ENCODE measurements at regions not wholly inside any gene's neighbourhood (a gene's known extent, or its start where the extent isn't known, plus 50 kb on each side); places are given as distances from the start of the nearest gene placed in this dataset.

- DNase-seq (ENCODE audit: extremely low spot score): no peak
- ChIA-PET CTCF (no interaction called here), POLR2A (no interaction called here)
- TF ChIP-seq BHLHE40 (IDR thresholded peaks at IDR 0.05; ENCODE audit: borderline replicate concordance): no peak
- TF ChIP-seq SUZ12 (IDR thresholded peaks at IDR 0.05): no peak
- TF ChIP-seq ARNT (IDR thresholded peaks at IDR 0.05): no peak
- no peak for TF ChIP-seq NFRKB (IDR thresholded peaks at IDR 0.05)
- TF ChIP-seq SP1 (IDR thresholded peaks at IDR 0.05): no peak
- no peak for TF ChIP-seq FOXA1 (IDR thresholded peaks at IDR 0.05)
- no peak for TF ChIP-seq ELF4 (IDR thresholded peaks at IDR 0.05)
Observed at GRCh38 chr15:97678656-97679055, 281.8 kb upstream of the ARRDC4 start.

GRCh38 chr15:97679106-97679688 lies 281.3 kb upstream of the ARRDC4 start:
- no peak for TF ChIP-seq LEF1 (IDR thresholded peaks at IDR 0.05; ENCODE audit: borderline replicate concordance)
- no peak for TF ChIP-seq FOXK2 (IDR thresholded peaks at IDR 0.05)
- no peak for TF ChIP-seq CTBP1 (IDR thresholded peaks at IDR 0.05; ENCODE audit: borderline replicate concordance)
- TF ChIP-seq ZNF384 (IDR thresholded peaks at IDR 0.05): no peak
- TF ChIP-seq NFRKB (IDR thresholded peaks at IDR 0.05): no peak
- no peak for TF ChIP-seq L3MBTL2 (conservative IDR thresholded peaks at IDR 0.05)
- no peak for TF ChIP-seq ELF4 (IDR thresholded peaks at IDR 0.05)
- no peak for TF ChIP-seq SUZ12 (IDR thresholded peaks at IDR 0.05)
- TF ChIP-seq SP1 (IDR thresholded peaks at IDR 0.05): no peak
- TF ChIP-seq BHLHE40 (IDR thresholded peaks at IDR 0.05; ENCODE audit: borderline replicate concordance): no peak
- no peak for TF ChIP-seq FOXM1 (IDR thresholded peaks at IDR 0.05; ENCODE audit: borderline replicate concordance)
- no peak for TF ChIP-seq ARNT (IDR thresholded peaks at IDR 0.05)
- TF ChIP-seq HDGF (IDR thresholded peaks at IDR 0.05; ENCODE audit: borderline replicate concordance): no peak
- TF ChIP-seq TARDBP (IDR thresholded peaks at IDR 0.05): no peak
- no peak for TF ChIP-seq FOXA1 (IDR thresholded peaks at IDR 0.05)
- TF ChIP-seq, protein P1, sequence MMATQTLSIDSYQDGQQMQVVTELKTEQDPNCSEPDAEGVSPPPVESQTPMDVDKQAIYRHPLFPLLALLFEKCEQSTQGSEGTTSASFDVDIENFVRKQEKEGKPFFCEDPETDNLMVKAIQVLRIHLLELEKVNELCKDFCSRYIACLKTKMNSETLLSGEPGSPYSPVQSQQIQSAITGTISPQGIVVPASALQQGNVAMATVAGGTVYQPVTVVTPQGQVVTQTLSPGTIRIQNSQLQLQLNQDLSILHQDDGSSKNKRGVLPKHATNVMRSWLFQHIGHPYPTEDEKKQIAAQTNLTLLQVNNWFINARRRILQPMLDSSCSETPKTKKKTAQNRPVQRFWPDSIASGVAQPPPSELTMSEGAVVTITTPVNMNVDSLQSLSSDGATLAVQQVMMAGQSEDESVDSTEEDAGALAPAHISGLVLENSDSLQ (IDR thresholded peaks at IDR 0.05): no peak

GRCh38 chr15:97680606-97681220 lies 279.8 kb upstream of the ARRDC4 start:
- no peak for DNase-seq (ENCODE audit: extremely low spot score)
- TF ChIP-seq SUZ12 (IDR thresholded peaks at IDR 0.05): no peak
- no peak for TF ChIP-seq BHLHE40 (IDR thresholded peaks at IDR 0.05; ENCODE audit: borderline replicate concordance)
- TF ChIP-seq SP1 (IDR thresholded peaks at IDR 0.05): no peak
- no peak for TF ChIP-seq ARNT (IDR thresholded peaks at IDR 0.05)
- no peak for TF ChIP-seq FOXA1 (IDR thresholded peaks at IDR 0.05)
- no peak for TF ChIP-seq FOXK2 (IDR thresholded peaks at IDR 0.05)
- TF ChIP-seq FOXM1 (IDR thresholded peaks at IDR 0.05; ENCODE audit: borderline replicate concordance): no peak
- TF ChIP-seq HDGF (IDR thresholded peaks at IDR 0.05; ENCODE audit: borderline replicate concordance): no peak
- TF ChIP-seq NFRKB (IDR thresholded peaks at IDR 0.05): no peak
- no peak for TF ChIP-seq TARDBP (IDR thresholded peaks at IDR 0.05)
- ChIA-PET CTCF (no interaction called here), POLR2A (no interaction called here)

More at GRCh38 chr15:97679106-97679688, 281.3 kb upstream of the ARRDC4 start:
- CTCF ChIA-PET: no interaction called here
- POLR2A ChIA-PET: no interaction called here
- no peak for DNase-seq (ENCODE audit: extremely low spot score)

GRCh38 chr15:97683831-97684230 lies 276.7 kb upstream of the ARRDC4 start:
- ChIA-PET POLR2A (no interaction called here), CTCF (no interaction called here)

GRCh38 chr15:97684249-97684648 lies 276.3 kb upstream of the ARRDC4 start:
- CTCF ChIA-PET: interaction anchor here (0.9 kb wide), 1 partner anchor 9 kb away, joined by 3 read pairs; no protein-coding TSS in a partner anchor
- TF ChIP-seq TARDBP (IDR thresholded peaks at IDR 0.05) (no peak), ELF4 (IDR thresholded peaks at IDR 0.05) (no peak), SP1 (IDR thresholded peaks at IDR 0.05) (no peak), CTBP1 (IDR thresholded peaks at IDR 0.05; ENCODE audit: borderline replicate concordance) (no peak), NFRKB (IDR thresholded peaks at IDR 0.05) (no peak), BHLHE40 (IDR thresholded peaks at IDR 0.05; ENCODE audit: borderline replicate concordance) (no peak)
- DNase-seq (ENCODE audit: extremely low spot score): no peak
- POLR2A ChIA-PET: no interaction called here

More at GRCh38 chr15:97683831-97684230, 276.7 kb upstream of the ARRDC4 start:
- TF ChIP-seq HDGF (IDR thresholded peaks at IDR 0.05; ENCODE audit: borderline replicate concordance) (no peak), FOXK2 (IDR thresholded peaks at IDR 0.05) (no peak), ZNF384 (IDR thresholded peaks at IDR 0.05) (no peak), TARDBP (IDR thresholded peaks at IDR 0.05) (no peak), FOXM1 (IDR thresholded peaks at IDR 0.05; ENCODE audit: borderline replicate concordance) (no peak), LEF1 (IDR thresholded peaks at IDR 0.05; ENCODE audit: borderline replicate concordance) (no peak), NFRKB (IDR thresholded peaks at IDR 0.05) (no peak), SP1 (IDR thresholded peaks at IDR 0.05) (no peak), ELF4 (IDR thresholded peaks at IDR 0.05) (no peak), L3MBTL2 (conservative IDR thresholded peaks at IDR 0.05) (no peak), FOXA1 (IDR thresholded peaks at IDR 0.05) (no peak), BHLHE40 (IDR thresholded peaks at IDR 0.05; ENCODE audit: borderline replicate concordance) (no peak), CTBP1 (IDR thresholded peaks at IDR 0.05; ENCODE audit: borderline replicate concordance) (no peak), SUZ12 (IDR thresholded peaks at IDR 0.05) (no peak), ARNT (IDR thresholded peaks at IDR 0.05) (no peak)
- TF ChIP-seq, protein P1 (IDR thresholded peaks at IDR 0.05): no peak
- no peak for DNase-seq (ENCODE audit: extremely low spot score)

GRCh38 chr15:97686324-97686723 lies 274.2 kb upstream of the ARRDC4 start:
- TF ChIP-seq SP1 (IDR thresholded peaks at IDR 0.05): no peak
- no peak for TF ChIP-seq SUZ12 (IDR thresholded peaks at IDR 0.05)
- no peak for TF ChIP-seq HDGF (IDR thresholded peaks at IDR 0.05; ENCODE audit: borderline replicate concordance)
- POLR2A ChIA-PET: no interaction called here
- no peak for DNase-seq (ENCODE audit: extremely low spot score)
- CTCF ChIA-PET: no interaction called here

DNA sequence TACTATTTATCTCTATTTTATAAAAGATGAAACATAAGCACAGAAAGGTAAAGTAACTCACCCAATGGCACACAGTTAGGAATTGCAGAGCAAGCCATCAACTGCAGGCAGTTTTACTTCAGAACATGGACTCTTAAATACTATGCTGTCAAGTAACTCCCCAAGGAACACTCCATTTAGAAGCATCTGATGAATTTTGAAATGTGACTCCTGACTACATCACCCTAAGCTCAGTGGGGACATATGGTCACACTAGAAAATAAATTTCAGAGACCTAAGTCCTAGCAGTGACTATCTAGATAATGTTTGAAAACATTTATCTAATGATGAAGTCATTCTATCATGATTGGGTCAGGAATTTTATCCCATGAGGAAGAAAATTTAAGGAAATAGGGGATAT lies 272.8 kb upstream of the ARRDC4 start:
- no peak for DNase-seq (ENCODE audit: extremely low spot score)
- POLR2A ChIA-PET: no interaction called here
- CTCF ChIA-PET: no interaction called here
- TF ChIP-seq FOXK2 (IDR thresholded peaks at IDR 0.05) (no peak), HDGF (IDR thresholded peaks at IDR 0.05; ENCODE audit: borderline replicate concordance) (no peak), SP1 (IDR thresholded peaks at IDR 0.05) (no peak), CTBP1 (IDR thresholded peaks at IDR 0.05; ENCODE audit: borderline replicate concordance) (no peak), FOXA1 (IDR thresholded peaks at IDR 0.05) (no peak), FOXM1 (IDR thresholded peaks at IDR 0.05; ENCODE audit: borderline replicate concordance) (no peak), NFRKB (IDR thresholded peaks at IDR 0.05) (no peak), ZNF384 (IDR thresholded peaks at IDR 0.05) (no peak), BHLHE40 (IDR thresholded peaks at IDR 0.05; ENCODE audit: borderline replicate concordance) (no peak), ARNT (IDR thresholded peaks at IDR 0.05) (no peak), ELF4 (IDR thresholded peaks at IDR 0.05) (no peak), SUZ12 (IDR thresholded peaks at IDR 0.05) (no peak), L3MBTL2 (conservative IDR thresholded peaks at IDR 0.05) (no peak), TARDBP (IDR thresholded peaks at IDR 0.05) (no peak), LEF1 (IDR thresholded peaks at IDR 0.05; ENCODE audit: borderline replicate concordance) (no peak)
- TF ChIP-seq, protein P1 (IDR thresholded peaks at IDR 0.05): no peak

Measured in HEK293T (cell line).